B cell (primary cell): ENCODE measurements at regions not wholly inside any gene's neighbourhood (a gene's known extent, or its start where the extent isn't known, plus 50 kb on each side); places are given as distances from the start of the nearest gene placed in this dataset.

ENCODE experiments used
- ATAC-seq: fragments of 200-7000 bp; cut with Tn5 transposase; one replicate; pipeline ENCODE4 v1.10.0; 2021; ENCODE audit warnings: low read depth, mild to moderate bottlenecking, moderate number of reproducible peaks, moderate library complexity
- CTCF ChIA-PET: fragments of 350-600 bp; sonication (Branson Sonifier 250); formaldehyde crosslinking; loops from one replicate; lab custom pipeline; 2021; ENCODE audit warnings: antibody characterized with exemption, inconsistent platforms; lab: Charles Lee
- POLR2A ChIA-PET: fragments of 350-600 bp; sonication (Branson Sonifier 250); formaldehyde crosslinking; loops from one replicate; lab custom pipeline; 2021; ENCODE audit warnings: antibody characterized with exemption; lab: Charles Lee
- DNase-seq: peaks from one replicate; pipeline ENCODE4 v3.0.0; 2013
- H2AFZ ChIP-seq: 2 replicates; pipeline ENCODE4 v1.6.1; 2012; ENCODE audit warnings: mild to moderate bottlenecking, low read depth, low read length; ENCODE audit not compliant: insufficient read depth, poor library complexity, severe bottlenecking
- H3K27ac ChIP-seq, 2 donors: 1 replicate in 1 of 2; 2 replicates in 1 of 2; pipeline ENCODE4 v1.5.1; 2012 to 2013; ENCODE audit warnings: low read length in 2 of 2, mild to moderate bottlenecking in 2 of 2, moderate library complexity in 1 of 2
- H3K27me3 ChIP-seq, 4 experiments: fragments of 200-600 bp in 1 of 4; sonication (generic) in 1 of 4; replicated peaks in 1 of 4; 1 replicate in 2 of 4; 2 replicates in 2 of 4; pipeline versions ENCODE4 v1.6.1 to v1.7.0; 2013 to 2016; ENCODE audit warnings: low read length in 3 of 4, mild to moderate bottlenecking in 2 of 4, mixed read lengths in 1 of 4, moderate library complexity in 1 of 4; ENCODE audit not compliant: insufficient read depth in 4 of 4, control insufficient read depth in 3 of 4; ENCODE audit errors: control extremely low read depth in 1 of 4
- H3K36me3 ChIP-seq, 2 experiments: replicated peaks in 1 of 2; 1 replicate in 1 of 2; 2 replicates in 1 of 2; pipeline versions ENCODE4 v1.6.1 to v1.7.1; 2013; ENCODE audit warnings: low read length in 1 of 2; ENCODE audit not compliant: insufficient read depth in 2 of 2, control insufficient read depth in 1 of 2; ENCODE audit errors: control extremely low read depth in 1 of 2, extremely low read depth in 1 of 2
- H3K4me1 ChIP-seq, 2 donors: fragments of 200-600 bp in 1 of 2; sonication (generic) in 1 of 2; 1 replicate in 1 of 2; 2 replicates in 1 of 2; pipeline versions ENCODE4 v1.5.1 to v1.6.1; 2013 to 2017; ENCODE audit warnings: low read length in 2 of 2; ENCODE audit not compliant: control insufficient read depth in 2 of 2, insufficient read depth in 2 of 2
- H3K4me2 ChIP-seq: replicated peaks from 2 replicates; pipeline ENCODE3; 2012; ENCODE audit warnings: mild to moderate bottlenecking, low read depth, low read length; ENCODE audit not compliant: poor library complexity, severe bottlenecking
- H3K4me3 ChIP-seq, 5 experiments: fragments of 200-600 bp in 1 of 5; sonication (generic) in 1 of 5; 1 replicate in 3 of 5; 2 replicates in 2 of 5; pipeline versions ENCODE4 v1.5.1 to v1.7.0; 2011 to 2016; ENCODE audit warnings: low read length in 4 of 5, mild to moderate bottlenecking in 4 of 5, low read depth in 2 of 5, control low read depth in 1 of 5, moderate library complexity in 1 of 5; ENCODE audit not compliant: insufficient read depth in 1 of 5; ENCODE audit errors: control extremely low read depth in 1 of 5, extremely low read depth in 1 of 5
- H3K79me2 ChIP-seq: fragments of 200-600 bp; sonication (generic); one replicate; pipeline ENCODE4 v1.6.0; 2016; ENCODE audit warnings: low read length; ENCODE audit not compliant: control insufficient read depth, insufficient read depth
- H3K9ac ChIP-seq: fragments of 200-600 bp; sonication (generic); 2 replicates; pipeline ENCODE4 v1.6.1; 2017; ENCODE audit warnings: mild to moderate bottlenecking, low read length, moderate library complexity
- H3K9me3 ChIP-seq, 3 donors: one replicate each; pipeline versions ENCODE4 v1.6.1 to v1.7.1; 2013; ENCODE audit warnings: low read length in 2 of 3; ENCODE audit not compliant: control insufficient read depth in 2 of 3, insufficient read depth in 1 of 3; ENCODE audit errors: control extremely low read depth in 1 of 3
- H4K20me1 ChIP-seq: 2 replicates; pipeline ENCODE4 v1.6.0; 2012; ENCODE audit warnings: mild to moderate bottlenecking, low read length; ENCODE audit not compliant: insufficient read depth, control insufficient read depth, poor library complexity, severe bottlenecking
- H3K27ac Mint-ChIP-seq: one replicate; pipeline ENCODE4 v1.8.0; 2021; ENCODE audit warnings: mixed read lengths
- H3K27me3 Mint-ChIP-seq: one replicate; pipeline ENCODE4 v1.8.0; 2021; ENCODE audit warnings: mixed read lengths
- H3K4me1 Mint-ChIP-seq: one replicate; pipeline ENCODE4 v1.8.0; 2021; ENCODE audit warnings: mixed read lengths
- H3K4me3 Mint-ChIP-seq: one replicate; pipeline ENCODE4 v1.8.0; 2021; ENCODE audit warnings: mixed read lengths
- H3K9me3 Mint-ChIP-seq: one replicate; pipeline ENCODE4 v1.8.0; 2022; ENCODE audit warnings: mixed read lengths; ENCODE audit not compliant: insufficient read depth
- EZH2 ChIP-seq: IDR thresholded peaks from 2 replicates; pipeline ENCODE4 v1.6.1; 2012; ENCODE audit warnings: borderline replicate concordance, low read depth, mild to moderate bottlenecking, moderate library complexity, low read length; ENCODE audit not compliant: insufficient read depth, poor library complexity, severe bottlenecking
- WGBS: methylation state at CpG from one replicate; pipeline ENCODE4 v1.1.5; 2013; ENCODE audit warnings: missing lambda C conversion rate; ENCODE audit not compliant: insufficient coverage; 5-methylcytosine and 5-hydroxymethylcytosine counted together
- intact Hi-C: fragments of 100-400 bp; cut with micrococcal nuclease; formaldehyde crosslinking; loops from one replicate; pipeline ENCODE4 v1.10.0; 2022
- TF ChIP-seq, protein P1 (sequence below): fragments of 200-600 bp; IDR thresholded peaks from one replicate; pipeline ENCODE4 v1.8.0; 2022; ENCODE audit warnings: antibody characterized with exemption, mild to moderate bottlenecking

DNA sequence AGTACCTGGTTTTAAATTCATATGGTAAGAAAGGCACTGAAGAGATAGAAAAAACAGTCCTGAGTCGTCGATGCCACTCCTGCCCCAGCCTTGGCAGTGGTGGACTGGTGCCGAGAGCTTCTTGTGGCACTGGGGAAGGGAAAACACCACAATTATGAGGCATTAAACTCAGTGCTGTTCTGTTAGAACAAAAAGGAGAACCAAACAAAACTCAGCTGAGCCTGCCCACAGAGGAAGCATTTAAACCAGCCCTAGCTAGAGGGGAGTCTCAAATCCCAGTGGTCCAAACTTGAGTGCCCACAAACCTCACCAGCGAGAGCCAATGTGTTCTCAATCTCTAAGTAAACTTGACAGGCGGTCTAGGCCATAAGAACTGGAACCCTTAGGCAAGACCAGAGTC, 1254.5 kb upstream of the FAM98A start:
- Histone ChIP-seq H3K79me2 (no peaks in the 10 kb centered on the region), H3K9me3 (peaks cover 1 to 16% (median 4%) of the 10 kb centered on the region in 3 donors), H3K4me1 (no peaks in the 10 kb centered on the region), H3K4me2 (no peak overlapping the region), H3K27ac (no peak overlapping the region), H3K36me3 (no peaks in the 10 kb centered on the region), H3K9ac (no peak overlapping the region), H2AFZ (no peak overlapping the region), H4K20me1 (no peaks in the 10 kb centered on the region), H3K27me3 (no peaks in the 10 kb centered on the region), H3K4me3 (no peak overlapping the region)
- intact Hi-C loops: no loop called here
- H3K9me3 Mint-ChIP-seq: peaks cover 10% of the 10 kb centered on the region
- no peak for DNase-seq
- POLR2A ChIA-PET: no interaction called here
- TF ChIP-seq, protein P1, sequence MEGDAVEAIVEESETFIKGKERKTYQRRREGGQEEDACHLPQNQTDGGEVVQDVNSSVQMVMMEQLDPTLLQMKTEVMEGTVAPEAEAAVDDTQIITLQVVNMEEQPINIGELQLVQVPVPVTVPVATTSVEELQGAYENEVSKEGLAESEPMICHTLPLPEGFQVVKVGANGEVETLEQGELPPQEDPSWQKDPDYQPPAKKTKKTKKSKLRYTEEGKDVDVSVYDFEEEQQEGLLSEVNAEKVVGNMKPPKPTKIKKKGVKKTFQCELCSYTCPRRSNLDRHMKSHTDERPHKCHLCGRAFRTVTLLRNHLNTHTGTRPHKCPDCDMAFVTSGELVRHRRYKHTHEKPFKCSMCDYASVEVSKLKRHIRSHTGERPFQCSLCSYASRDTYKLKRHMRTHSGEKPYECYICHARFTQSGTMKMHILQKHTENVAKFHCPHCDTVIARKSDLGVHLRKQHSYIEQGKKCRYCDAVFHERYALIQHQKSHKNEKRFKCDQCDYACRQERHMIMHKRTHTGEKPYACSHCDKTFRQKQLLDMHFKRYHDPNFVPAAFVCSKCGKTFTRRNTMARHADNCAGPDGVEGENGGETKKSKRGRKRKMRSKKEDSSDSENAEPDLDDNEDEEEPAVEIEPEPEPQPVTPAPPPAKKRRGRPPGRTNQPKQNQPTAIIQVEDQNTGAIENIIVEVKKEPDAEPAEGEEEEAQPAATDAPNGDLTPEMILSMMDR: no peak
- TF ChIP-seq EZH2: no peak
- H3K27ac Mint-ChIP-seq: no peak overlapping the region
- ATAC-seq: no peak
- no peaks in the 10 kb centered on the region for H3K4me1 Mint-ChIP-seq
- H3K27me3 Mint-ChIP-seq: no peaks in the 10 kb centered on the region
- no peak overlapping the region for H3K4me3 Mint-ChIP-seq
- WGBS: 22% methylated on average over 5 of the region's 5 CpGs
- CTCF ChIA-PET: no interaction called here

DNA sequence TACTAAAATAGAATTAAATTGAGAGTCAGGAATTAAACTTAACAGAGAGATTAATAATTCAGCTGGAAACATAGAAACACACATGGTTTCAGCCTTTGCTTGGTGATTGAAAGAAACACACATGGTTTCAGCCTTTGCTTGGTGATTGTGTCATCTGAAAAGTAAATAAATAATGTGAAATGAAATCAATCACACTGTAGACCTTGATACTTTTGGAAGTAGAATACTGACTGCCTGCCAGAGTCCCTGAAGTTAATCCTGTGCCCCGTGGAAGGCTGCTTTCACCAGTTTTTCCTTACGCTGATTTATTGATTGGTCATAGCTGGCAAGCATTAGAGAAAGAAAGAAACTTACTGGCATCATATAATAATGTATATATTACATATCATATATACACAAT, 1252.7 kb upstream of the FAM98A start:
- intact Hi-C loops: no loop called here
- no CpG with 5 or more reads among the region's 2 CpGs for WGBS
- no peaks in the 10 kb centered on the region for H3K79me2 ChIP-seq
- H3K27ac ChIP-seq: no peak overlapping the region
- no peak for TF ChIP-seq EZH2
- TF ChIP-seq, protein P1: no peak
- H3K4me3 Mint-ChIP-seq: no peak overlapping the region
- H3K27me3 Mint-ChIP-seq: no peaks in the 10 kb centered on the region
- H3K4me1 Mint-ChIP-seq: no peaks in the 10 kb centered on the region
- H3K27me3 ChIP-seq: no peaks in the 10 kb centered on the region
- H3K36me3 ChIP-seq: no peaks in the 10 kb centered on the region
- no peaks in the 10 kb centered on the region for H3K4me1 ChIP-seq
- DNase-seq (no peak), ATAC-seq (no peak)
- peaks cover 1 to 19% (median 4%) of the 10 kb centered on the region in 3 donors for H3K9me3 ChIP-seq
- H3K27ac Mint-ChIP-seq: no peak overlapping the region
- no peak overlapping the region for H3K4me2 ChIP-seq
- no peak overlapping the region for H3K4me3 ChIP-seq
- no peak overlapping the region for H2AFZ ChIP-seq
- H4K20me1 ChIP-seq: no peaks in the 10 kb centered on the region
- no peak overlapping the region for H3K9ac ChIP-seq
- ChIA-PET POLR2A (no interaction called here), CTCF (no interaction called here)
- H3K9me3 Mint-ChIP-seq: peaks cover 8% of the 10 kb centered on the region
